NCI-H82 treated with DMSO at 0.1 percent for 48 hours (cell line): ENCODE measurements at regions not wholly inside any gene's neighbourhood (a gene's known extent, or its start where the extent isn't known, plus 50 kb on each side); places are given as distances from the start of the nearest gene placed in this dataset.
"Not testable (repeated sequence)": the region's sequence is repeated elsewhere in the genome, so short reads cannot be mapped to it uniquely, and the experiment has no call there.

Source experiments
- DNase-seq: peaks from one replicate; lab custom pipeline; 2025; ENCODE audit not compliant: unreplicated experiment; lab: John Stamatoyannopoulos, UW

GRCh38 chr16:8453359-8453758 is 137.0 kb downstream of the TMEM114 start:
- DNase-seq: no peak

GRCh38 chr16:8452941-8453340 is 137.4 kb downstream of the TMEM114 start:
- no peak for DNase-seq

- no peak for DNase-seq
Observed at GRCh38 chr16:8436931-8437330, 153.4 kb downstream of the TMEM114 start.

- DNase-seq: no peak
Observed at GRCh38 chr16:8431783-8432182, 158.5 kb downstream of the TMEM114 start.

GRCh38 chr16:8430401-8430800 is 159.9 kb downstream of the TMEM114 start:
- DNase-seq: no peak

GRCh38 chr16:8426569-8426968 is 163.7 kb downstream of the TMEM114 start:
- no peak for DNase-seq

GRCh38 chr16:8417145-8417544 is 173.2 kb downstream of the TMEM114 start:
- DNase-seq: no peak

- no peak for DNase-seq
Observed at GRCh38 chr16:8408855-8409567, 181.3 kb downstream of the TMEM114 start.

GRCh38 chr16:8407351-8407750 is 183.0 kb downstream of the TMEM114 start:
- no peak for DNase-seq

GRCh38 chr16:8403978-8404749 is 186.1 kb downstream of the TMEM114 start:
- no peak for DNase-seq

- no peak for DNase-seq
Observed at GRCh38 chr16:8402981-8403843, 187.1 kb downstream of the TMEM114 start.

- DNase-seq: not testable (repeated sequence)
Observed at GRCh38 chr16:8400683-8401082, 189.6 kb downstream of the TMEM114 start.

- DNase-seq: no peak
Observed at GRCh38 chr16:8398548-8398947, 191.8 kb downstream of the TMEM114 start.

GRCh38 chr16:8397223-8397622 is 193.1 kb downstream of the TMEM114 start:
- DNase-seq: no peak

GRCh38 chr16:8396463-8396862 is 193.8 kb downstream of the TMEM114 start:
- DNase-seq: no peak

GRCh38 chr16:8391257-8391656 is 199.1 kb downstream of the TMEM114 start:
- no peak for DNase-seq

- DNase-seq: no peak
Observed at GRCh38 chr16:8388684-8389083, 201.6 kb downstream of the TMEM114 start.

GRCh38 chr16:8381814-8382213 is 208.5 kb downstream of the TMEM114 start:
- no peak for DNase-seq

- no peak for DNase-seq
Observed at GRCh38 chr16:8380311-8380710, 210.0 kb downstream of the TMEM114 start.

GRCh38 chr16:8377864-8378263 is 212.4 kb downstream of the TMEM114 start:
- DNase-seq: no peak

- no peak for DNase-seq
Observed at GRCh38 chr16:8376858-8377257, 213.5 kb downstream of the TMEM114 start.

GRCh38 chr16:8376430-8376829 is 213.9 kb downstream of the TMEM114 start:
- DNase-seq: no peak
